GM21381 (cell line): ENCODE measurements at regions not wholly inside any gene's neighbourhood (a gene's known extent, or its start where the extent isn't known, plus 50 kb on each side); places are given as distances from the start of the nearest gene placed in this dataset.

ENCODE experiments used
- ATAC-seq: cut with Tn5 transposase; IDR thresholded peaks from one replicate; pipeline ENCODE4 v1.9.1; 2021; ENCODE audit warnings: mild to moderate bottlenecking, moderate library complexity; ENCODE audit not compliant: unreplicated experiment

GRCh38 chr2:156695595-156695994 is 259.4 kb downstream of the GPD2 start:
- ATAC-seq, result no peak

- no peak for ATAC-seq
These were observed 261.7 kb downstream of the GPD2 start for GRCh38 chr2:156697906-156698305.

- ATAC-seq, result no peak
These were observed 264.5 kb downstream of the GPD2 start for GRCh38 chr2:156700681-156701080.

- no peak for ATAC-seq
These were observed 266.4 kb downstream of the GPD2 start for GRCh38 chr2:156702541-156702940.

- no peak for ATAC-seq
These were observed 267.5 kb downstream of the GPD2 start for GRCh38 chr2:156703642-156704041.

- ATAC-seq, result no peak
These were observed 268.0 kb downstream of the GPD2 start for GRCh38 chr2:156704132-156704531.

GRCh38 chr2:156704617-156705016 is 268.4 kb downstream of the GPD2 start:
- ATAC-seq, result no peak

GRCh38 chr2:156706576-156706975 is 270.4 kb downstream of the GPD2 start:
- ATAC-seq, result no peak

- no peak for ATAC-seq
These were observed 271.9 kb downstream of the GPD2 start for GRCh38 chr2:156708051-156708450.

GRCh38 chr2:156709091-156709490 is 272.9 kb downstream of the GPD2 start:
- no peak for ATAC-seq

GRCh38 chr2:156719036-156719435 is 282.9 kb downstream of the GPD2 start:
- no peak for ATAC-seq

- ATAC-seq, result no peak
These were observed 291.7 kb downstream of the GPD2 start for GRCh38 chr2:156727867-156728266.

- no peak for ATAC-seq
These were observed 292.1 kb downstream of the GPD2 start for GRCh38 chr2:156728328-156728727.

GRCh38 chr2:156731506-156731905 is 295.3 kb downstream of the GPD2 start:
- no peak for ATAC-seq

- no peak for ATAC-seq
These were observed 300.8 kb downstream of the GPD2 start for GRCh38 chr2:156736950-156737349.

- ATAC-seq, result no peak
These were observed 303.1 kb downstream of the GPD2 start for GRCh38 chr2:156739301-156739700.

GRCh38 chr2:156745619-156746018 is 309.4 kb downstream of the GPD2 start:
- no peak for ATAC-seq

GRCh38 chr2:156748221-156748620 is 312.0 kb downstream of the GPD2 start:
- no peak for ATAC-seq

GRCh38 chr2:156752042-156752441 is 315.9 kb downstream of the GPD2 start:
- ATAC-seq, result no peak

- ATAC-seq, result no peak
These were observed 317.6 kb downstream of the GPD2 start for GRCh38 chr2:156753766-156754165.

GRCh38 chr2:156756516-156756915 is 320.3 kb downstream of the GPD2 start:
- no peak for ATAC-seq

- no peak for ATAC-seq
These were observed 327.0 kb downstream of the GPD2 start for GRCh38 chr2:156763174-156763573.

- no peak for ATAC-seq
These were observed 328.9 kb downstream of the GPD2 start for GRCh38 chr2:156765043-156765442.

- no peak for ATAC-seq
These were observed 329.3 kb downstream of the GPD2 start for GRCh38 chr2:156765450-156765849.
